NCI-H1417 (cell line): ENCODE measurements at regions not wholly inside any gene's neighbourhood (a gene's known extent, or its start where the extent isn't known, plus 50 kb on each side); places are given as distances from the start of the nearest gene placed in this dataset.

Experiments used
- DNase-seq, 3 experiments: peaks; one replicate each; lab custom pipeline; 2025; lab: John Stamatoyannopoulos, UW

- no peak for DNase-seq
Observed at GRCh38 chr15:95816591-95816990, 513.9 kb upstream of the NR2F2 start.

DNA sequence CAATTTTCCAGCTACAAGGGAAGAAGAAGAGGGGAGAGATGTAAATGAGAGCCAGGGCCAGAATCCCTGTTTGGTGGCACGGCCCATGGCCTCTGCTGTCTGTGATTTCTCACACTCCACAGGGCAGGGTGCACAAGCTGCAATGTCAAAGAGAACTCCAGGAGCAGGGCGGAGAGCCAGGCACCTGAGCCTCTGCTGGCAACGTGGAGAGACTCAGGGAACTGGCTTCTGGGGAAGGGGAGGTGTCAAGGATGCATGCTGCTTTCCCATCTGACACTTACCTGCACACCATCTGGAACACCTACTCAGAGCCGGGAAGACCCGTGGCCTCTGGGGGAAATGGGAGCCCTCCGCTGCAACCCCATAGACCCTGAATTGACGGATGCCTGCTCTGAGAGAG, 507.5 kb upstream of the NR2F2 start:
- DNase-seq: no peak

DNA sequence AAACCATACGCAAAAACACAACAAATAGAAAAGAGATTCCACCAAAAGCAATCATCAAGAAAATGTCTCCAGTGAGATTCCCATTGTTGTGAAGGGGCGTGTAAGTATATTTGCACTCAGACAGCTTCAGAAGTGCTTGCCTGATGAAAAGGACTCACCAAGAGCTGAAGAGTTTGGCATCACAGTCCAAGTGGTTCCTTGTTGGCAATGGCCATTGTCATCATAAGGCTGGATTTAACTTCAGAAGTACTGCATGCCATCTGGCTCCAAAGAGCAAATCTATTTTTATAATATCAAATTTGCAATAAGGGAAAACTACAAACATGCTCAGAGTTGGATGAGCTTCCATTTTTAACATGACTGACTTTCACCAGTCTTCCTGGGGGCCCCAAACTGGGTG, 505.3 kb upstream of the NR2F2 start:
- peak in 1 of 3 experiments; percentile 55 for DNase-seq

- DNase-seq: peak in 2 of 3 experiments; percentile 54 to 71
Observed at GRCh38 chr15:95825671-95826411, 504.7 kb upstream of the NR2F2 start.

DNA sequence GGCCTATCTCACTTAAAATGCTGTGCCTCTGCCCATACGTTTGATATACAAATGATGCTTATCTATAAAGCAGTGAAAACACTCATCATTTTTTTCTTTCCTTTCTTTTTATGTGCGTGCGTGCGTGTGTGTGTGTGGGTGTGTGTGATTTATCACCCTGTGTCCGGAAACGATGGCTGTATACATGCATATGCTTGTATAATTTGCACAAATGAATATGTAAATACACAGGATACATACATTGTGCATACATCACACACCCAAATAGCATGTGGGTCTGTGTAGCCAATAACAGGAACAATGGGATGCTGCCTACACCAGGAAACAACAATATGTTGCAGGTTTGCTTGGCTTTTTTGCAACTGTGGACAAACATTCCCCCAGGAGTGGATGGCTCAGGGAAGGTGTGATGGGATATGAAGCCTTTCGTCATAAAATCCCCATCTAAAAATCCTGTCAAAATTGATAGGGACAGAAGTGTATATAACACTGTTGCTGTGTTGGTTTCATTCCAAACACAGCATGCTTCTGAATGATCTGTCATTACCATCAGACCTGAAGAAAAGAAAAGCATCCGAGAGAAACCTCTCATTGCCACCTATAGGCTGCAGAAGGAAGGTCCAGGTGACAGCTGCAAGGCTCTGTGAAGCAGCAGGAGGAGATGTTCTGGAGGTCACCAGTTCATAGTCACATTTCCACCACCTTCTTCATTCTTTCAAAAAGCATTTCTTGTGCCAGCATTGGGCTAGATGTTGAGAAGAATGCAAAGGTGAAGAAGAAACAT, 503.9 kb upstream of the NR2F2 start:
- DNase-seq: peak in 2 of 3 experiments; percentile 11 to 19

DNA sequence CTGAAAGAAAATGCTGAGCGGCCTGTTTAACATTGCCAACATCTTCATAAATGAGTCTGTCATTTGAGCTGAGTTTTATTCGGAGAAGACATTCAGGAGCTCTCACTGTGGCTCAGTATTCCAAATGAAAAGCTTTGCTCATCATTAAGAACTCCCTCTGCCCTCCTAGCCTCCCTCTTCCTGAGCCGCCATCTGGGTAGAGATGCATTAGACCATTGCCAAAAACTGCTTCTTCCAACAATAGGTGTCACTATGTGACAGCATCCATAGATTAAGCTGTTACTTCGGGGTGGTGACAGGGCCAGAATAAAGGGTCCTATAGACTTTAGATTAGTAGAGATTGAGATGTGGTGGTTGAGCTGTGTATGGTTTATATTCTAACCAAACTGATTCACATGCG, 501.4 kb upstream of the NR2F2 start:
- no peak for DNase-seq

DNA sequence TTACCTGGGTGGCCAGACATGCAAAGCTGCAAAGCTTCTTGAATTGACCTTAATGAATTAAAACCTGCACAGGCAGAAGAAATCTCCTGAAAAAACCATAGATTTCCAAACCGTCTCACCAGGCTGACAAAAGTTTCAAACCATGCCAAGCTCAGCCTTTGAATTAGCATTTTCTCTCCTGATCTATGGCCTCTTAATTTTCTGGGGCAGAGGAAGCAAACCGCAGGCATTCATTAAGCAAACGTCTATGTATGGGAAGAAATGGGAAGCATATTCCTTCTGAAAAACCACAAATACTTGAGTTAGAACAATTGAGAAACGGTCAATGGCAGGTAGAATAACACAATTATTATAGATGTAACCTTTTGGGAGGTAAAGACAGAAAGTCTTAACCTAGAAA, 500.2 kb upstream of the NR2F2 start:
- DNase-seq: no peak

DNA sequence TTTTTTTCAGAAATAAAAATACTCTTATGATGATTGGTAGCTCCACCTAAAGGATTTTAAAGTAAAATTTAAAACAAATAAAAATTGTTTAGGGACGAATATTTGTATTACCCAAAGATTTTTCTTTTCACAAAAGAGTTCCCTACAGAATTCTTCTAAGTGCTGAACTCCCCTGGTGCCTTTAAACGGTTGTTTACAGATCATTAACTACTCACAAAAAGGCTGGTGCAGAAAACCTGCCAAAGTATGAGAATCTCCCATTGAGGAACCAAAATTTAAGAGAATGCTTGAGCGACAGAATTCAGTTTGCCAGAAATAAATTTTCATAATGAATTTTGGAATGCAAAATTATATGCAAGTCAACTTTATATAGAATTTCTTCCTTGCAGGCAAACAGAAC, 497.8 kb upstream of the NR2F2 start:
- peak in 2 of 3 experiments; percentile 6 to 21 for DNase-seq

DNA sequence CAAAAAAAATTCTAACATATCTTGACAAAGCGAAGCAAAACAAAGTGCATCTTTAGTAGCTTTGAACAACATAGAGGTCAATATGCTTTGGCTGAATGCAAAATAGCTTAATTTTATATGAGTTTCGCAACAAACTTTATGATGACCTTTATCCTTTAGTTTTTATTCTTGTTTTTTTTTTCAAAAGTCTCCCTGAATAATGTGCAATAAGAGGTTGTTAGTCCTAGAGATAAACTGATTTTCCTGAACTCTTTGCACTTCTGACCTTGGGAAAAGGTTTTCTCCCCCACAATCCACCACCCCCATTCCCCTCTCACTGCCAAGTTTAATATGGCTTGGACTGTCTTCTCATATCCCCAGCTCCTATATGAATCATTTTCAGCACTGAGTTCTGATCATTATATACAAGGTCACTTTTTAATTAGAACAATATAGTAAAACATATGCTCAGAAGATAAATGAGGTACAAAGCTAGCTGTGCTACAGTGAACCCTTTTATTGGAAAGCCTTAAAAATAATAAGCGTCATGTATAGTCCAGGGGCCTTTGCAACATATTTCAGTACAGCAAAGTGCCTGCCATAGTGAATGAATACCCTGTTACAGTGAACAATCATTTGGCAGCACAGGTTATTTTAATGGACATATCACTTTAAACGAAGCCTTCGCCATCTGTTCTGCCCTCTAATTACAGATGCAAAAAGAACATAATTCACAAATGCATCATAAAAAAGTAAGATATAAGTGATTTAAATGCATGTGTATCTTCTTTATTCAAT, 496.3 kb upstream of the NR2F2 start:
- no peak for DNase-seq

- no peak for DNase-seq
Observed at GRCh38 chr15:95836536-95836935, 494.0 kb upstream of the NR2F2 start.

DNA sequence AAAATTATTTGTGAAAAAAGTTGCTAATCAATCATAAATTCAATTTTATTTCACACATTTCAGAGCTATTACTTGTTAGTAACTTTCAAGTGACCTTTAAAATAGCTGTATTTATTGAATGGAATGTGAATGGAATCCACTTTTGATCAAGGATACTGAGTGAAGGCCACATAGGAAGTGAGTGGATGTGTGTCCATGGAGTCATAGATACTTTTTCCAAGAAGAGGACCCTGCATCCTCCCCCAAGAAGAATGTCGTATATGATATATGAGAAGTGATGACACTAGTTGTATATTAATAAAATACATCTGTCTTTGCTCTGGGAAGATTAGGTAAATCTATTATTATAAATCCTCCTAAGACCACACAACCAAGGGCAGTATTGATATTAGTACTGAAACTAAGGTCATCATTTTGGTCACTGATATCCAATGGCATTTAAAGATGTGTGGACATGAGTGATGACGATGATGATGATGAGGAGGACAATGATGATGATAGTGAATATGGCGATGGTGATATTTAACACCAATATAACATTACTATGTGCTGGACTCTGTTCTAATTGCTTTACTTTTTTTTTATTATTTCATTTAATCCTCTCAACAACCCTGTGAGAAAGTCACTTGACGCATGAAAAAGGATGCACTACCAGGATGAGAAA, 493.0 kb upstream of the NR2F2 start:
- no peak for DNase-seq

- no peak for DNase-seq
Observed at GRCh38 chr15:95839367-95839782, 491.1 kb upstream of the NR2F2 start.

GRCh38 chr15:95840004-95840403, 490.5 kb upstream of the NR2F2 start:
- DNase-seq: no peak

GRCh38 chr15:95840855-95841254, 489.6 kb upstream of the NR2F2 start:
- no peak for DNase-seq

GRCh38 chr15:95842576-95842975, 487.9 kb upstream of the NR2F2 start:
- DNase-seq: no peak

GRCh38 chr15:95843241-95843910, 487.1 kb upstream of the NR2F2 start:
- DNase-seq: no peak

- no peak for DNase-seq
Observed at GRCh38 chr15:95845862-95846515, 484.5 kb upstream of the NR2F2 start.

GRCh38 chr15:95848126-95848525, 482.4 kb upstream of the NR2F2 start:
- DNase-seq: no peak

- DNase-seq: peak in 1 of 3 experiments; percentile 28
Observed at GRCh38 chr15:95850837-95851236, 479.7 kb upstream of the NR2F2 start.

GRCh38 chr15:95853350-95853749, 477.1 kb upstream of the NR2F2 start:
- DNase-seq: no peak
